ENCODE measurements at regions not wholly inside any gene's neighbourhood (a gene's known extent, or its start where the extent isn't known, plus 50 kb on each side); places are given as distances from the start of the nearest gene placed in this dataset.

DNA sequence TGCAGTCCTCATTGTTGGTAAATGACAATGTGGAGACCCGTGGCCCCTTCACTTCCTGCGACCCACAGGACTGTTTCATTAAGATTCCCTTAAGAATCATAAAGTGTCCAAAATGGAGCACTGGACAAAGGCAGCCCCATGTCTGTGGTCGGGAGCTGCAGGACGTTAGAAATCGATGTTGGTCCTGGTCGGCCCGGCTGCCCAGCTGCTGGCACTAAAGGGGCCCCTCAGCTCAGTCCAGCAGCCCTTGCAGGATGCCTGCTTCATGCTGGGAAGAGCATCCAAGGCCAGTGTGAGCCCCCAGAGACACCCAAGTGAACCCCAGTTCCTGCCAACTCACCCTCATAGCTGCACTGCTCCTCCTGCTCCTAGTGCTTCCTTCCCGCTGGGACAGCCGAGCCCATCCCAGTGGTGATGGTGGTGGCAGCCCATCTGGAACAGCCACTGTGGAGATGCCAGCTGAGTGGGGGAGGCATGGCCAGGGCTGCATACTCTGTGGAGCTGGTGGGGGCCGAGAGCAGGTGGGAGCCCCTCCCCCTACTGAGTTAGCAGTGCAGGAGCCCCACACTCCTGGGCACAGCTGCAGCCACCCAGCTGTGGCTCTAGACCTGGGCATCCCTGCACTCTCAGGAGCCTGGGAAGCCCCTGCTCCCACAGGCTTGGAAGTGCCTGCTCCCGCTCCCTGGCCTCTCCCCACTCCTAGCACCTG is 168.0 kb upstream of the IRX2 start:
- Mint-ChIP-seq H3K4me3 (ENCODE audit: low read depth) (no peak overlapping the region), H3K36me3 (ENCODE audit: insufficient read depth) (no peaks in the 10 kb centered on the region), H3K4me1 (ENCODE audit: low read depth) (peaks cover 2% of the 10 kb centered on the region), H3K27me3 (peaks cover 42% of the 10 kb centered on the region), H3K27ac (no peak overlapping the region), H3K9me3 (ENCODE audit: low read depth) (peaks cover 12% of the 10 kb centered on the region)
- TF ChIP-seq, protein P1, sequence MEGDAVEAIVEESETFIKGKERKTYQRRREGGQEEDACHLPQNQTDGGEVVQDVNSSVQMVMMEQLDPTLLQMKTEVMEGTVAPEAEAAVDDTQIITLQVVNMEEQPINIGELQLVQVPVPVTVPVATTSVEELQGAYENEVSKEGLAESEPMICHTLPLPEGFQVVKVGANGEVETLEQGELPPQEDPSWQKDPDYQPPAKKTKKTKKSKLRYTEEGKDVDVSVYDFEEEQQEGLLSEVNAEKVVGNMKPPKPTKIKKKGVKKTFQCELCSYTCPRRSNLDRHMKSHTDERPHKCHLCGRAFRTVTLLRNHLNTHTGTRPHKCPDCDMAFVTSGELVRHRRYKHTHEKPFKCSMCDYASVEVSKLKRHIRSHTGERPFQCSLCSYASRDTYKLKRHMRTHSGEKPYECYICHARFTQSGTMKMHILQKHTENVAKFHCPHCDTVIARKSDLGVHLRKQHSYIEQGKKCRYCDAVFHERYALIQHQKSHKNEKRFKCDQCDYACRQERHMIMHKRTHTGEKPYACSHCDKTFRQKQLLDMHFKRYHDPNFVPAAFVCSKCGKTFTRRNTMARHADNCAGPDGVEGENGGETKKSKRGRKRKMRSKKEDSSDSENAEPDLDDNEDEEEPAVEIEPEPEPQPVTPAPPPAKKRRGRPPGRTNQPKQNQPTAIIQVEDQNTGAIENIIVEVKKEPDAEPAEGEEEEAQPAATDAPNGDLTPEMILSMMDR (IDR thresholded peaks at IDR 0.05; ENCODE audit: unreplicated experiment), result no peak
- no peak for DNase-seq (ENCODE audit: low spot score, unreplicated experiment)

DNA sequence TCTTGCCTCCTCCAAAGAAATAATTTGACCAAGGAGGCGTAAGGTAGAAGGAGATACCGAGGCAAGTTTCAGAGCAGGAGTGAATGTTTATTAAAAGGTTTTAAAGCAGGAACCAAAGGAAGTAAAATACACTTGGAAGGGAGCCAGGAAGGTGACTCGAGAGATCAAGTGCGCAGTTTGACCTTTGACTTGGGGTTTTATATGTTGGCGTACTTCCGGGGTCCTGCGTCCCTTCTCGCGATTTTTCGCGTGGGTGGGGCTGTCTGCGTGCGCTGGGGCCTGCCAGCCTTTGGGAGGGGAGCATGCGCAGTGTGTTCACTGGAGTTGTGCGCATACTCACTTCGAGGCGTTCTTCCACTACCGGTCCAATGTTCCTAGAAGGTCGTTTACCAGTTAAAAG is 166.0 kb upstream of the IRX2 start:
- peaks cover 57% of the 10 kb centered on the region for H3K27me3 Mint-ChIP-seq
- DNase-seq (ENCODE audit: low spot score, unreplicated experiment), result no peak
- H3K27ac Mint-ChIP-seq, result no peak overlapping the region
- H3K4me3 Mint-ChIP-seq (ENCODE audit: low read depth), result no peak overlapping the region
- TF ChIP-seq, protein P1 (IDR thresholded peaks at IDR 0.05; ENCODE audit: unreplicated experiment), result no peak
- peaks cover 2% of the 10 kb centered on the region for H3K4me1 Mint-ChIP-seq (ENCODE audit: low read depth)
- no peaks in the 10 kb centered on the region for H3K36me3 Mint-ChIP-seq (ENCODE audit: insufficient read depth)
- peaks cover 7% of the 10 kb centered on the region for H3K9me3 Mint-ChIP-seq (ENCODE audit: low read depth)

- H3K36me3 Mint-ChIP-seq (ENCODE audit: insufficient read depth), result no peaks in the 10 kb centered on the region
- peaks cover 6% of the 10 kb centered on the region for H3K9me3 Mint-ChIP-seq (ENCODE audit: low read depth)
- no peak overlapping the region for H3K4me3 Mint-ChIP-seq (ENCODE audit: low read depth)
- peaks cover 60% of the 10 kb centered on the region for H3K27me3 Mint-ChIP-seq
- H3K27ac Mint-ChIP-seq, result no peak overlapping the region
- peaks cover 2% of the 10 kb centered on the region for H3K4me1 Mint-ChIP-seq (ENCODE audit: low read depth)
- TF ChIP-seq, protein P1 (IDR thresholded peaks at IDR 0.05; ENCODE audit: unreplicated experiment), result no peak
- no peak for DNase-seq (ENCODE audit: low spot score, unreplicated experiment)
Observed at GRCh38 chr5:2917093-2917492, 165.6 kb upstream of the IRX2 start.

- Mint-ChIP-seq H3K4me3 (ENCODE audit: low read depth) (no peak overlapping the region), H3K9me3 (ENCODE audit: low read depth) (peaks cover 4% of the 10 kb centered on the region), H3K4me1 (ENCODE audit: low read depth) (peaks cover 2% of the 10 kb centered on the region), H3K27me3 (peaks cover 68% of the 10 kb centered on the region), H3K36me3 (ENCODE audit: insufficient read depth) (no peaks in the 10 kb centered on the region), H3K27ac (no peak overlapping the region)
- TF ChIP-seq, protein P1 (IDR thresholded peaks at IDR 0.05; ENCODE audit: unreplicated experiment), result no peak
- DNase-seq (ENCODE audit: low spot score, unreplicated experiment), result no peak
Observed at GRCh38 chr5:2916076-2916682, 164.7 kb upstream of the IRX2 start.

DNA sequence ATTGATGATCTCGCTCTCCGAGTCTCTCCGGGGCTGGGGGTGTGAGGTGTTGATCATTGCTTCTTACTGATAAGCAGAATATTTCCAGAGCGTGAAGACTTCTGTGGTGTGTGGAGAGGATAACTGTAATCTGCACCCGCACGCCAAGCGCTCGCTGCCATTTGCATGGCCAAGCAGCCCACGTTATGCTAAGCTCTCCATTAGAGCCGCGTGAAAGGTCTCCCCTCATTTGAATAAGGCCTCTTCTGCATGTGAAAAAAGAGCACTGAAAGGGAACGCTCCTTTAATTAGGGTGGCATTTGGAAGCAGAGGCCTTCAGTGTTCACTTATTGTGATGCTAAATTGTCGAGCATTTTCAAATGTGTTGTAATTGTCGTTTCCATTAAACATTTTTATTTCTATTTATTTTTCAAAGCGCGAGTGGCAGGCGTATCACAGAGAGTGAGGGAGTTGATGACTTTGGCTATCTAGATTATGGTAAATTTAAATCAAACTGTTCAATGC is 163.6 kb upstream of the IRX2 start:
- H3K27ac Mint-ChIP-seq, result no peak overlapping the region
- no peaks in the 10 kb centered on the region for H3K9me3 Mint-ChIP-seq (ENCODE audit: low read depth)
- TF ChIP-seq, protein P1 (IDR thresholded peaks at IDR 0.05; ENCODE audit: unreplicated experiment), result no peak
- peak overlapping the region; percentile 7 for H3K4me3 Mint-ChIP-seq (ENCODE audit: low read depth)
- no peak for DNase-seq (ENCODE audit: low spot score, unreplicated experiment)
- no peaks in the 10 kb centered on the region for H3K36me3 Mint-ChIP-seq (ENCODE audit: insufficient read depth)
- H3K27me3 Mint-ChIP-seq, result peaks cover 68% of the 10 kb centered on the region
- peaks cover 2% of the 10 kb centered on the region for H3K4me1 Mint-ChIP-seq (ENCODE audit: low read depth)
